ENCODE measurements at regions not wholly inside any gene's neighbourhood (a gene's known extent, or its start where the extent isn't known, plus 50 kb on each side); places are given as distances from the start of the nearest gene placed in this dataset.

- TF ChIP-seq CTCF (optimal IDR thresholded peaks at IDR 0.05 in 1 of 3, IDR thresholded peaks at IDR 0.05 in 1 of 3, conservative IDR thresholded peaks at IDR 0.05 in 1 of 3; ENCODE audit: extremely low read depth in 1 of 3, insufficient read depth in 2 of 3, low read length in 3 of 3), result no peak
- no peak for TF ChIP-seq EZH2 (IDR thresholded peaks at IDR 0.05; ENCODE audit: low read length)
These were observed 652.1 kb upstream of the ZNF804A start for GRCh38 chr2:183946193-183946592.

Measured in keratinocyte (primary cell).